H4 (cell line): ENCODE measurements at regions not wholly inside any gene's neighbourhood (a gene's known extent, or its start where the extent isn't known, plus 50 kb on each side); places are given as distances from the start of the nearest gene placed in this dataset.
A peak's percentile ranks its signal among the peaks of the same experiment; 100 is the strongest.

Experiments used
- DNase-seq: peaks from one replicate; pipeline ENCODE4 v3.0.0-alpha.2; 2015; ENCODE audit warnings: low spot score

DNA sequence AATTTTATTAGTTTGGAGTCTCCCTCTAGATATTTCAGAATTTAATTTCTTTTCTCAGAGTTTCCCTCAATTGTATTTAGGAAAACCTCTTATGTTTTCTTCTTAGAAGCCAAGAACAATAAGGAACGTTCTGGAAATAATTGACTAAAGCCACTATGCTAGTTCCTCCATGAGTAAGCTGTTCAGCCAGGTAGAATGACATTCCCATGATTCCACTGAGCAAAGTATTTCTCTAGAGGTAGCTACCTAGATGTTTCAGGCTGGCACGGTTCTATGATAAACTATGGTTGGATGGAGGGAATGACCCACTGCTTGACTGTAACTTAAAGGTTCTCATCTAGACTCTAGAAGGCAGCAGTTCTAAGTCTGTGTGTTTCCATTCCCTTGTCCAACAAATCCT, 62.4 kb downstream of the CLDN17 start:
- DNase-seq: no peak

DNA sequence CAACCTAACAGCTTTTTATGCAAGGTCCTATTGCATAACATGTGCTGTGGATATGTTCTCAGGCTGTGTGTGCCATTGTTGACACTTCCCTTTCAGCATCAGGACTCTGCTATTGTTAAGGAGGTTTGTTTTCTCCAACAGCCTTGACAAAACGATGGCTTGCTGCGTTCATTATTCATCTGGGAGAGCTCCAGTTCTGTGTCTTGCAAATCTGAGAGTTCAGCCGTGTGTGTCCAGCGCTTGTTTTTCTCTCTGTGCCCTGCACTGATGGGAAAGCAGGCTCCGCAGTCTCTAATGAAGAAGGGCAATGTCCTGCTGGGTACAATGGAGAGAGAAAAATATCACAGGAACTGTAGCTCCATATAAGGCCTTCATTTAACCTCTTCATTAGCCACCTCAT, 63.7 kb downstream of the CLDN17 start:
- DNase-seq: no peak

DNA sequence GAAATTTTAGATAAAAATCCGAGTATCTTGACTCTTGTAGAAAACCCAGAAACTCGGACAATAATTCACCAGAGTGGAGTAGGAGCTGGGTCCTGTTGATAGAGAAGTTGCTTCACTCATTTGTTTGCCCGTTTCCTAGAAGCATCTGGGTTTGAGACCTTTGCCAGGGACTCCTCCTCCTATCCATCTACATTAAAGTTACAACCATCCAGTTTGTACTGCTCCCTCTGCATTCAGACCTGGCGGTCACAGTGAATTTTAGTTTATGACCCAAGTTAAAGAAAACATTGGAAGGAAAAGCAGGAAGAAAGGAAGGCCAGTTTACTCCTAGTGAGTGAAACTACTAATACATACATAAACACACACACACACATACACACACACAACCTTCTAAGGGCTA, 64.6 kb downstream of the CLDN17 start:
- no peak for DNase-seq

DNA sequence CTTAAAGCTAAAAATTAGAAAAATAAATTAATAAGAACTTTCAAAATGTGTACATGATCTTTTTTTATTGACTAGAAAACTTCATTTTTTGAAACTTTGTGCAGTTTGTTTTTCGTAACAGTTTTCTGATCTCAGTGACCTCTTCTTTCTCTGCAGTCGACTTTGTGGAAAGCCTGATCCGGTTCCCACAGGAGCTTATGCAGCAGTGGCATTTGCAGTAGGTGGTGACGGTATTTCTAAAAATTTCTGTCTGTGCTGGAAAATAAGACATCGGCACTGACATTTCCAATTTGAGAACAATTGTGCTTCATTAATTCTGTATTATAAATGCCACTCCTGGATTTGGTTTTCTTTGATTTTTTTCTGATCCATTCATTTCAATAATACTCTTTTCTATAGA, 68.8 kb downstream of the CLDN17 start:
- no peak for DNase-seq

DNA sequence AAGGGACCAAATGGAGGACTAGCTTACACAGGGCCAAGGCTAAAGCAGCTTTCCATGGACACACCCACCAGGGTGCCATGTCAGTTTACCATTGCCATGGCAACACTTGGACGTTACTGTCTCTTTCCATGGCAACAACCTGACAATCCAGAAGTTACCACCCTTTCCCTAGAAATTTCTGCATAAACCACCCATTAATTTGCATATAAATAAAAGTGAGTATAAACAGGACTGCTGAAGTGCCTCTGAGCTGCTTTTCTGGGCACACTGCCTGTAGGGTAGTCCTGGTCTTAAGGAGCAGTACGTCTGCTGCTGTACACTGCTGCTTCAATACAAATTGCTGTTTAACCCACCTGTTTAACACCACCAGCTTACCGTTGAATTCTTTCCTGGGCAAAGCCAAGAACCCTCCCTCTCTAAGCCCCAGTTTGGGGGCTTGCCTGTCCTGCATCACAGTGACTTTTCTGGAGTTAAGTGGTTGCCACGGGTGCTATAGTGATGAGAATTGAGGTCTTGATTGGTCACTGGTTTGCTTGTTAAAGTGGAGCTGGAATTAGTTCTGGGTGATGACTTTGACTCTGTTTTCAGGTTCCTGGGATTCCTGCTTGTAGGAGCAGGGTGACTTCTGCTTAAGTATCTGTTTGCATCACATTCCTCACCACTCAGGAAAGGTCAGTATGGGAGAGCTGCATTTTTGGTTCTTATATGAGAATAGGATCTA, 83.2 kb downstream of the CLDN17 start:
- DNase-seq: no peak

DNA sequence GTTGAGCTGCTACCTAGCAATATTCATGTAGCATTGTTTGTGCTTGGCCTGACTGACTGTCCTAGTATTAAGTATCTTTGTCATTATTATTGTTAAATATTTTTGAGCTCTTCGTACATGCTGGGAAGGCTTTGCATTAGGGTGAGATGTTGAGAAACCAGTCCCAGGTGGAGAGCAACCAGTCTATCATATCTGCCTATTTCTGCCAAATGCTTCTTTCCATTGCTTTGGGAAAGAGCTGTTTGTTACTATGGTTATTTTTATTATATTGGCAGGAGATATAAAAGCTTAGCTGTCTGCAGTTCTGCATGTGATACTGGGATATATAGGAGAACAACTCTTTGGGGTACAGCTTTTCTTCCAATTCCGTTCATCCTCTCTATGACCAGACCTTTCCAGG, 85.1 kb downstream of the CLDN17 start:
- DNase-seq: no peak

DNA sequence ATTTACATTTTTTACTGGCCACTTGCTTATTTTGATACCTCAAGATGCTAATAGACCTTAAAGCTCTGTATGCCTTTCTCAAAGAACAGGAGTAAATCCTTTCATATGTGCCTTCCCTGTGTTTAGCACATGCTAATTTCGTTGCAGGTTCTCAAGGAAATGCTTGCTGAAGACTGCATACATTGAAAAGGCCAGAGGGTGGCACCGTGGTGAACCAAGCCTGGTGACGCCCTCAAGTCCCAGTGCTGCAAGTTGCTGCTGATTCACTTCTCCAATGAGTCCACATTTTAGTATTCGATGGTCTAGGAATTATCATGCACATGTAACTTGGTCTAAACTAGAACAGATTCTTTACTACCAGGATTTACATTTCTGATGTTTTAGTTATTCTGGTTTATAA, 94.1 kb downstream of the CLDN17 start:
- peak; percentile 52 for DNase-seq

DNA sequence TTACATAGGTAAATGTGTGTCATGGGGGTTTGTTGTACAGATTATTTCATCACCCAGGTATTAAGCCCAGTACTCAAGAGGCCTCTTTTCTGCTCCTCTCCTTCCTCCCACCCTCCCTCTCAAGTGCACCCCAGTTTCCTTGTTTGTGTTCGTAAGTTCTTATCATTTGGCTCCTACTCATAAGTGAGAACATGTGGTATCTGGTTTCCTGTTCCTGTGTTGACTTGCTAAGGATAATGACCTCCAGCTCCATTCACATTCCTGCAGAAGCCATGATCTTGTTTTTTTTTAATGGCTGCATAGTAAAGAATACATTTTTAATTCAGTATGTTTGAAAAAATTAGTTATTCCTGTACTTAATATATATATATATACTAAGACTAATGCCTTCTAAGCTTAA, 107.7 kb downstream of the CLDN17 start:
- DNase-seq: no peak

DNA sequence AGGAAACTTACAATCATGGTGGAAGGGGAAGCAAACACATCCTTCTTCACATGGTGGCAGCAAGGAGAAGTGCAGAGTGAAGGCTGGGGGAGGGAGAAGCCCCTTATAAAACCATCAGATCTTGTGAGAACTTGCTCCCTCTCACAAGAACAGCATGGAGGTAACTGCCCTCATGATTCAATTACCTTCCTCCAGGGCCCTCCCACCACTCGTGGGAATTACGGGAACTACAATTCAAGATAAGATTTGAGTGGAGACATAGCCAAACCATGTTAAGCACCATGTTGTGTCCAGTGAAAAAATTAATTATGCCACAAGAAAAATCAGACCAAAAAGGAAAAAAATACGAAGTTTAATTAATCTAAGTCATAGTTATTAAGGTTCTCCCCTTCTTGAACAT, 109.5 kb downstream of the CLDN17 start:
- DNase-seq: no peak

DNA sequence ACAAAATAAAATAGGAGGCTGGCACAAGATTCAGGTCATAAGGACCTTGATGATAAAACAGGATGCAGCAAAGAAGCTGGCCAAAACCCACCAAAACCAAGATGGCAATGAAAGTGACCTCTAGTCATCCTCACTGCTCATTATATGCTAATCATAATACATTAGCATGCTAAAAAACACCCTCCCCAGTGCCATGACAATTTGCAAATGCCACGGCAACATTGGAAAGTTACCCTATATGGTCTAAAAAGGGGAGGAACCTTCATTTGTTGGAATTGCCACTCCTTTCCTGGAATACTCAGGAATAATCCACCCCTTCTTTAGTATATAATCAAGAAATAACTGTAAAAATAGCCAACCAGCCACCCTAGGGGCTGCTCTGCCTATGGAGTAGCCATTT, 108.8 kb upstream of the GRIK1 start:
- no peak for DNase-seq

DNA sequence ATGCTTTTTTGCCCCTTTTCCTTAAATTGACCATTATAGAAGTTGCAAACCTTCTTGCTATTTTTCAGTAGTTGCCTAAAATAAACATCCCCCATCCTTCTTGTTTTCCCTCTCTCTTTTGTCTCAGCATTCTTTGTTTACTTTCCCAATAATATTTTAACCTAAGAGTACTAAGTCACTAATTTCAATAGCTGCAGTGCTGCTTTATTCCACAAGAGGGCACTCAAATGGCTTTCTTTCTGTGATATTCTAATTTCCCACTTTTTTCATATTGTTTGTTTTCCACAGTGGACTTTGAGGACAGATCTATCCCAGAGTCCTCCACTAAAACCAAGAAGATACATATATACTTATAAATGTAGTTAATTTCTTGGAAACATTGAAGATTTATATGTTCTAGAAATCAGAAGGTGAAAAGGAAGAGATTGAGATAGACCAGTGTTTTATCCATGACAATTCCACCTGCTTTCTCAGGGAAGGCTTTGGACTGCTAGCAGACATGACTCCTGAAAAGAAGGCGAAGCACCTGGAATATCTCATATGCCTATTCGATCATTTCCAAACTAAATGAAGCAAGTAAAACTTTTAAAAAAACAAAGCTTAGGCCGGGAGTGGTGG, 104.8 kb upstream of the GRIK1 start:
- no peak for DNase-seq

DNA sequence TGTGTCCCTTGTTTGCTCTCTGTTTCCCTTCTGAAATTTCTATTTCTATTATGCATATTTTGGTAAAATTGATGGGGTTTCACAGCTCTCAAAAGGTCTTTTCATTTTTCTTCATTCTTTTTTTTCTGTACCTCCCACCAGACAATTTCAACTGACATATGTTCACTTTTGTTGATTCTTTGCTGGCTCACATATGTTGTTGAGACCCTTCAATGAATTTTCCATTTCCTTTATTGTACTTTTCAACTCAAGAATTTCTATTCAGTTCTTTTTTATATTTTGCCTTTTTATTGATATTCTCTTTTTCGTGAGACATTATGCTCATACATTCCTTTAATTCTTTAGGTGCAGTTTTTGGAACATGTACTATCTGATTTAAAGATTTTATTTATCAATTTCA, 102.6 kb upstream of the GRIK1 start:
- DNase-seq: no peak

DNA sequence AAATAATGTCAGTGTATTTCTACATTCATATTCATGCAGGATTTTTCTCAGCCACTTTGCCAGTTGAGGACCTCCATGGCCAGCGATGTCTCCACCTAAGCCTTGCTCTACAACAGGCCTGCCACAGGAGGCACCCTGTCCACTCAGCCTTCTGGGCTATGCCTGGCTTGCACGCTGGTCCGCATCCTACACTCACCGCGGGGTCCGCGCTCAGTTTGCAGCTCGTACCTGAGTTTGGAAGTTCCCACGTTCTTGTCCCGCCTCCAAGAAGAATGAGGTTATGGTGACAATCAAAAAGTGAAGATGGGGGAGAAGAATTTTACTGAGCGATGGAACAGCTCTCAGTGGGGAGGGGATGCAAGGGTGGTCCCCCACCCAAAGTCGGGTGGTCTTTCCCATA, 93.6 kb upstream of the GRIK1 start:
- no peak for DNase-seq

DNA sequence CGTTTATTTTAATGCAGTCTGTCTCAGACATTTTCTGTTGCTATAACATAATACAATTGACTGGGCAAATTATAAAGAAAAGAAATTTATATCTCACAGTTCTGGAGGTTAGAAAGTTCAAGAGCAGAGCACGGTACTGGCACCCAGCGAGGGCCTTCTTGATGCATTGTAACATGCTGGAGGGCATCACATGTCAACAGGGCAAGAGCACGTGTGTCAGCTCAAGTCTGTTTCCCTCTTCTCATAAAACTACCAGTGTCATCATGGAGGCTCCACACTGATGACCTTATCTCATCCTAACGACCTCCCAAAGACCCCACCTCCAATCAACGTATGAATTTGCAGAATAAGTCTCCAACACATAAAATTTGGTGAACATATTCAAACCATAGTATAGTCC, 90.6 kb upstream of the GRIK1 start:
- DNase-seq: no peak

DNA sequence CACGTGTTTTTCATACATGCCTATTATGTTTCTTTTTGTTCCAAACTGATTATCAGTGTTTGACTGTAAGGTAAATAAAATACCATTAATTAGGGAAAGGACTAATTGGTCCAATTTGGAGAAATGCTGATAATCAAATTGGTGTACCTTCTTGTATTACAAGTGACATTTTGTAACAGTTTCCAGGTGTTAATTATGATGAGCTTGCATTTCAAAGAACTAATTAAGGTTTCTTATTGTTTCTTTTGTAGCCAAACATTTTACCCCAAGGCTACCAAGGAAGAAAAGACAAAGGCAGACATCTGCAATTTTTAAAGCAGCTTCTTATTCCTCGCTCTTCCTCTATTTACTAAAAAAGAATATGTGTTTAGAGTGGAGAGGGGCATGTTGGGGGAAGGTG, 88.7 kb upstream of the GRIK1 start:
- no peak for DNase-seq

DNA sequence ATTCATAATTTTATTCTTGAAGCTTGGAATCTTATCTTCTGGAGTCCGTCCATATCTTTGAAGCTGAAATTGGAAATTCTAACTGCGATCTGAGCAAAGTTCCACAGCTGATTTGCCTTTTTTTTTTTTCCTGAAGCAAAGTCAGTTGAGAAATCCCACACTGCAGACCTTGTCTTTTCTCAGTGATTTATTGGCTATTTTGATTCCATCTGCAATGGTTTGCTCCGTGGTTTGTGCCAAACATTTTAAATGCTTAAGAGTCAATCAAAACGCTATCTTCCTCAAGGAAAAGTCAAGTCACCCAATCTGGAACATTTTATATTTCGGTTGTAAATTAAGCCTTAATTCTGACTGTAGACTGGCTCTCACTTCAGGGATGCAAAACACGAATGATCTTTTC, 88.2 kb upstream of the GRIK1 start:
- DNase-seq: no peak

DNA sequence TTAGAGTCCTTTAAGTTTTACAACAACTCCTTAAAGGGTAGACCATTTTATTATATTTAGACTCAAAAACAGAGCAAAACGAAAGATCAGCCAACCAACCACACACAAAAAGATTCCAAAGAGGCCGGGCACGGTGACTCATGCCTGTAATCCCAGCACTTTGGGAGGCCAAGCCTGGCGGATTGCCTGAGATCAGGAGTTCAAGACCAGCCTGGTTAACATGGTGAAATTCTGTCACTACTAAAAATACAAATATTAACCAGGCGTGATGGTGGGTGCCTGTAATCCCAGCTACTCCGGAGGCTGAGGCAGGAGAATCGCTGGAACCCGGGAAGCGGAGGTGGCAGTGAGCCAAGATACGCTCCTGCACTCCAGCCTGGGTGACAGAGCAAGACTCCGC, 83.3 kb upstream of the GRIK1 start:
- DNase-seq: peak; percentile 38

DNA sequence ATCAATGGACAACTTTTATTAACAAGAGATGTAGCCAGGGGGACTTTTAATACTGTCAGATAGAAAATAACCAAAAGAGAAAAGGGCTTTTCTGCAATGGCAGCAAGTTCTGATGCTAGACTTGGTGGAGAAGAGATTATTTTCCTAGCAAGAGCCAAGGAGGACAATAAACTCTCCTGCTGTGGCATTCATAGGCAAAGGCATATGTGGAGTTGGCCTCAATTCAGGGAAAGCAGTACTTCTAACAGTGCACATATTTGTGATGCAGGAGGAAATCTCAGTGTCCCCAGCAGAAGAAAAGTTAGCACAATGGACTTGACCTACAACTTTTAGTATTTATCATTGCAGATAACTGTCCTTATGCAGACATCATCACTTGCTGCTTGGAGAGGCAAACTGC, 75.1 kb upstream of the GRIK1 start:
- no peak for DNase-seq

DNA sequence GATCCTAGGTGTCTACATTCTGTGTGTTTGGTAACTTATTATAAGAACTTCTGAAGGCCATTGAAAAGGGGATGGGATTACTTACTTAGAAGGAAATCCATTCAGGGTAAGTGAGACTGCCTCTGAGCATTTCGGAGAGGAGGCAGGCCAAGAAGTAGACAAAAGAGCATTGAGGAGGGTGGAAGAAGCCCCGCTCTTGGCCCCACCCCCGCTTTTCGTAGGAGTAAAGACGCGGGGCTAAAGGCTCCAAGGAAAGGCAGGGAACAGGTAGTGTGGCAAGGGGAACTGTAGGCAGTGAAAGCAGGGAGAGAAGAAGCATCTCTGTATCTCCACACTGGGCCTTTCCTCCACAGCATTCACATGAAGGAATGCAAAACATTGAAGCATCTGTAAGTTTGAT, 51.8 kb upstream of the GRIK1 start:
- DNase-seq: no peak

DNA sequence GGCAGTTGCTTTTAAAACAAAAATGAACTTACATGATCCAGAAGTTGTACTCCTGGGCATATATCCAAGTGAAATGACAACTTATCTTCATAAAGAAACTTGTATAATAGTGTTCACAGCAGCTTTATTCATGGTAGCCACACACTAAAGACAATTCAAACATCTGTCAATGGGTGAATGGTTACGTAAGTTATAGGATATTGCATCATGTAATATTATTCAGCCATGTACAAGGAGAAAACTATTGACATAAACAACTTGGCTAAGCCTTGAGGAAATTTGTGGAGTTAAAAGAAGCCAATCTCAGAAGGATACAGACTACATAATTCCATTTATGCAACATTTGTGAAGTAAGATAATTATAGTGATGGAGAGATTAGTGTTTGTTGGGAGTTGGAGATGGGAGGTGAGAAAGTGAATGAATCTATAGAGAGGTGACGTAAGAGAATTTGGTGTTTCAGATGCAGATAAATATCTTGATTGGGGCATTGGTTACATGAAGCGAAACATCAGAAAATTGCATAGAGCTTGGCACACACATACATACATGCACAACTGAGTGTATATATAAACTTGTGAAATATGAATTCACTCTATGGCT, 49.9 kb upstream of the GRIK1 start:
- no peak for DNase-seq
